BE2C (cell line): ENCODE measurements at regions not wholly inside any gene's neighbourhood (a gene's known extent, or its start where the extent isn't known, plus 50 kb on each side); places are given as distances from the start of the nearest gene placed in this dataset.

ENCODE experiments used
- DNase-seq: peaks from one replicate; pipeline ENCODE4 v3.0.0-alpha.2; 2020
- H3K27me3 ChIP-seq: fragments of 250-450 bp; sonication (Bioruptor Pico); 2 replicates; pipeline ENCODE4 v1.5.1; 2020; ENCODE audit warnings: mild to moderate bottlenecking
- H3K36me3 ChIP-seq: fragments of 250-450 bp; sonication (Bioruptor Pico); 2 replicates; pipeline ENCODE4 v1.5.1; 2020; ENCODE audit warnings: mild to moderate bottlenecking
- H3K4me1 ChIP-seq: fragments of 250-450 bp; sonication (Bioruptor Pico); 2 replicates; pipeline ENCODE4 v1.5.1; 2020
- H3K4me3 ChIP-seq: 2 replicates; pipeline ENCODE4 v1.5.1; 2011; ENCODE audit warnings: low read depth, low read length
- H3K9me3 ChIP-seq: fragments of 250-450 bp; sonication (Bioruptor Pico); 2 replicates; pipeline ENCODE4 v1.5.1; 2020
- TF ChIP-seq, protein P1 (sequence below): IDR thresholded peaks from 2 replicates; pipeline ENCODE4 v1.5.1; 2012; ENCODE audit warnings: mild to moderate bottlenecking, low read depth, low read length

DNA sequence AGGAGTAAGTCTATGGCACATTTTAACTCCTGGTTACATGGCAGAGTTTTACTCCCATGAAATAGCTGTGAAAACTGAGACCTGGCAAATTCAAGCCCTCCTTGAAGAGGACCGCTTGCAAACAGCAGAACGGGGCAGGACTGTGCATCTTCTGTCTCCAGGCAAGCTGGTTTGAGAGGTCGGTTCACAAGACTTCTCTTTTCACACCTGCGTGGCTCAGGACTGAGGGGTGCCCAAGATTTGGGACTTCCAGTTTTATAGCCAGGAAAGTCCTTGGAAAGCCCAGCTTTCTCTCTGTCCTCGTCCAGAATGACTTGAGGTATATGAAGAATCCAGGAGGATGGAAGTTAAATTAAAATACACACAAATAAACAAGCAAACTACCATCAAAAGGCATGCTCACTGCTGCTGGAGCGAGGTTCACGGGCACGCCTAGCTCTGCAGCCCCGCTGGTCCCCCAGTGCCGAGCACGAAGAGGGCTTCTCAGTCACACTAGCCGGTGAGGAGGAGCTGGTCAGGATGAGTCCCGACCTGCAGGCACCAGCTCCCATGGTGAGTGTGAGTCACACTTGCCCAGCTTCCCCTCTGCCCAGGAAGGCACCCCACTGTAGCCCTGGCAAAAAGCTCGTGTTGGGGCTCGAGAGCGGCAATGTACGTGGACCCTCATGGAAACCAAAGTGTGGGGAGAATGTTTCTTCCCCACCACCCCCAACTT lies 1382.4 kb downstream of the BRD1 start:
- TF ChIP-seq, protein P1, sequence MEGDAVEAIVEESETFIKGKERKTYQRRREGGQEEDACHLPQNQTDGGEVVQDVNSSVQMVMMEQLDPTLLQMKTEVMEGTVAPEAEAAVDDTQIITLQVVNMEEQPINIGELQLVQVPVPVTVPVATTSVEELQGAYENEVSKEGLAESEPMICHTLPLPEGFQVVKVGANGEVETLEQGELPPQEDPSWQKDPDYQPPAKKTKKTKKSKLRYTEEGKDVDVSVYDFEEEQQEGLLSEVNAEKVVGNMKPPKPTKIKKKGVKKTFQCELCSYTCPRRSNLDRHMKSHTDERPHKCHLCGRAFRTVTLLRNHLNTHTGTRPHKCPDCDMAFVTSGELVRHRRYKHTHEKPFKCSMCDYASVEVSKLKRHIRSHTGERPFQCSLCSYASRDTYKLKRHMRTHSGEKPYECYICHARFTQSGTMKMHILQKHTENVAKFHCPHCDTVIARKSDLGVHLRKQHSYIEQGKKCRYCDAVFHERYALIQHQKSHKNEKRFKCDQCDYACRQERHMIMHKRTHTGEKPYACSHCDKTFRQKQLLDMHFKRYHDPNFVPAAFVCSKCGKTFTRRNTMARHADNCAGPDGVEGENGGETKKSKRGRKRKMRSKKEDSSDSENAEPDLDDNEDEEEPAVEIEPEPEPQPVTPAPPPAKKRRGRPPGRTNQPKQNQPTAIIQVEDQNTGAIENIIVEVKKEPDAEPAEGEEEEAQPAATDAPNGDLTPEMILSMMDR = no peak
- H3K4me3 ChIP-seq = no peak overlapping the region
- H3K9me3 ChIP-seq = peaks cover 7% of the 10 kb centered on the region
- no peaks in the 10 kb centered on the region for H3K4me1 ChIP-seq
- no peaks in the 10 kb centered on the region for H3K27me3 ChIP-seq
- no peak for DNase-seq
- no peaks in the 10 kb centered on the region for H3K36me3 ChIP-seq

DNA sequence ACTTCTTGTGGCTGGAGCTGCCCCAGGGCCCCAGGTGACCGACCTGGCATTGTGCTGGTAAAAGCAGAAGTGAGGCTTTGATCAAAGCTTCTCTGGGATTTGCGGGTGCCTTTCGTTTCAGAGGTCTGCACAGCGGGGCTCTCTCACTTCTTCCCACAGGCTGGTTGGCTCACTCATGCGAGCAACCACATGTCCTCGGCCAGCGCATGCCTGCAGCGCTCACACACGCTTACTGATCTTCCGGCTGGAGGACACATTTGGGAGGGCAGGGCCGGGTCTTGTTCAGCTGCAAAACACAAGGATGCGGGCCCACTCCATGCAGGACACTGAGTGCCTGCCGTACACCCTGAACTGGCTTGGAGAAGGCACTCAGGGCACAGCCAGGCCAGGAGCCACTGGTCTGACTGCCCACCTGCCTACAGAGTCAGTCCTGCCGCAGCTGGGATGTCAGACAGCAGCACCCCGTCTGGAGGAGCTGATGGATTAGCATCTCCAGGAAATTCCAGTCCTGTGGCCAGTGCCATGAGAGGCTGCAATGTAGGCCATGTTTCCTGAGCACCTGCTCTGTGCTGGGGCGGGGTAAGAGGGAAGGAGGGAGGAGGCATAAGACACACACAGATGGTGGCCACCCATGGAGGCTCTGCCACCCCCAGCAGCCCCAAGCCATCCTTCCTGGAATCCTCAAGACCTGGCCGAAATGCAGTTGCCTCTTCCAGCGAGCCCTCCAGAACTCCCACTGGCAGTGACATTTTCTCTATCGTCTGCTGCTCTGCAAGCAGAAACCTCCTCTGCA lies 1383.2 kb downstream of the BRD1 start:
- Histone ChIP-seq H3K4me1 (no peaks in the 10 kb centered on the region), H3K9me3 (peaks cover 7% of the 10 kb centered on the region), H3K27me3 (no peaks in the 10 kb centered on the region), H3K4me3 (no peak overlapping the region), H3K36me3 (no peaks in the 10 kb centered on the region)
- no peak for DNase-seq
- TF ChIP-seq, protein P1 = no peak

DNA sequence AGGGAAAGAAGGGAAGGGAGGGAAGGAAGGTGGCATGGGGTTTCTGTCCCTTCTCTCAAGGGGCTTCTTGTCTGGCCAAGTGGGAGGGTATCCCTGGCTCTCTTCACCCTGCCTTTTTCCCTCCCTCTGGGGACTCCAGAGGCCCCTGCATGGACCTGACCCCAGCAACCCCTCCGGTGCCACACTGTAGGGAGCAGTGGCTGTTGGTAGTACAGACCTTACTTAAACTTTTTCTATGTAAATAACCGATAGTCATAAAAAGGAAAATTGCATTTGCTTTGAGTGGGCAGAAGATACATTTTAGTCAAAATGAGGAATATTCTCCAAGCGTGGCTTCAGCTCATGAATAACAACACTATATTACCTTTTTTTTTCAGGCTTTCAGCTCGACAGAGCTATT lies 1384.0 kb downstream of the BRD1 start:
- Histone ChIP-seq H3K4me1 (no peaks in the 10 kb centered on the region), H3K4me3 (no peak overlapping the region), H3K9me3 (peaks cover 3% of the 10 kb centered on the region), H3K27me3 (no peaks in the 10 kb centered on the region), H3K36me3 (no peaks in the 10 kb centered on the region)
- no peak for DNase-seq
- TF ChIP-seq, protein P1 = no peak

DNA sequence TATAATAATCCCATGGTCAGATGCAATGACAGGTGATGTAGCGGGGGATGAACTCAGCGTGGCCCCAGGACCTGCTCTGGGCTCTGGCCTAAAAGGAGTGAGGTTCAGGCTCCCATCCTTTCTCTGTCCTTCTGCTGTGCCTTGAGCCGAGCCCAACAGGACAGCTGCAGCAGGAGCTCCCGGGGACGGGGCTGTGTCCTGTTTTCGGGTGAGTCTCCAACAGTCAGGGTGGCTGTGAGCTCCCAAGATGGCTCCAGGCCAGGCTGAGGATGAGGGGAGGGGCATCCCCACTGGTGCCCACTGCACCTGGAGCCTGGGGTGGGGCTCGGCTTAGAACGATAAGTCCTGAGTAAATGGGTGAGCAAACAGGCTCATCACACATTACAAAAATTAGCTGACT lies 1385.0 kb downstream of the BRD1 start:
- TF ChIP-seq, protein P1 = no peak
- H3K4me3 ChIP-seq = no peak overlapping the region
- no peaks in the 10 kb centered on the region for H3K27me3 ChIP-seq
- no peak for DNase-seq
- H3K4me1 ChIP-seq = no peaks in the 10 kb centered on the region
- H3K9me3 ChIP-seq = no peaks in the 10 kb centered on the region; the same call in none of the 2 replicates
- H3K36me3 ChIP-seq = no peaks in the 10 kb centered on the region

DNA sequence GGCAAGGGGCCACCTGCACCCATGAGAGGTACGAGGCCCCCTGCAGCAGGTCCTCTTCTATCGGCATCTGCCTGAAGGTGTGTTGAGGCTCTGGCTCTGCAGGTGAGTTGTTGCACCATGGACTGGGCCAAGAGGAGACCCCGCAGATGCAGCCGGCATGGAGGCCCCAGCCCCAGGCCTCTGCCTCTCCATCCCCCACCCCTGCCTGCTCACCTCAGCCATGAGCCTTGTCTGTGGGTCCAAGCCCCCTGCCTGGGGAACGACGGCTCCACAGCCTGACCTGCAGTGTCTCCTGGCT lies 1386.2 kb downstream of the BRD1 start:
- TF ChIP-seq, protein P1 = no peak

More for the DNA sequence above, 1386.2 kb downstream of the BRD1 start:
- Histone ChIP-seq H3K4me3 (no peak overlapping the region), H3K9me3 (no peaks in the 10 kb centered on the region; the same call in none of the 2 replicates), H3K4me1 (no peaks in the 10 kb centered on the region), H3K36me3 (no peaks in the 10 kb centered on the region), H3K27me3 (no peaks in the 10 kb centered on the region)
- DNase-seq = no peak
